ENCODE measurements at regions not wholly inside any gene's neighbourhood (a gene's known extent, or its start where the extent isn't known, plus 50 kb on each side); places are given as distances from the start of the nearest gene placed in this dataset.

DNA sequence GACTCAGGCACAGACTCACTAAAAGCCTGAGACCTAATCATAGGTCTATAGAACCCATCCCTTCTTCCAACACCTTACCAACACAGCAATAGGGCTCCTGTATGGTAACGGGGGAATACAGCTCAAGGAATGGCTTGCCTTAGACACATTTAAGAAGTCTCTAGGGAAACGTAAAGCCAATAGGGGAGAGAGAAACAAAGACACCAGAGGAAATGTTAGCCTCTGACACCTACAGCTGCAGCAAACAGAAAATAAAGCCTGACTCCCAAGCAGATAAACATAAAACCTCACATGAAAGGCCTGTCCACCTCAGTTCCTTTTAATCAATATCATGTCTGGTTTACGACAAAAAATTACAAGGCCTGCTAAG lies 51.1 kb upstream of the NCOA1 start:
- no peak for DNase-seq (ENCODE audit: low spot score)

DNA sequence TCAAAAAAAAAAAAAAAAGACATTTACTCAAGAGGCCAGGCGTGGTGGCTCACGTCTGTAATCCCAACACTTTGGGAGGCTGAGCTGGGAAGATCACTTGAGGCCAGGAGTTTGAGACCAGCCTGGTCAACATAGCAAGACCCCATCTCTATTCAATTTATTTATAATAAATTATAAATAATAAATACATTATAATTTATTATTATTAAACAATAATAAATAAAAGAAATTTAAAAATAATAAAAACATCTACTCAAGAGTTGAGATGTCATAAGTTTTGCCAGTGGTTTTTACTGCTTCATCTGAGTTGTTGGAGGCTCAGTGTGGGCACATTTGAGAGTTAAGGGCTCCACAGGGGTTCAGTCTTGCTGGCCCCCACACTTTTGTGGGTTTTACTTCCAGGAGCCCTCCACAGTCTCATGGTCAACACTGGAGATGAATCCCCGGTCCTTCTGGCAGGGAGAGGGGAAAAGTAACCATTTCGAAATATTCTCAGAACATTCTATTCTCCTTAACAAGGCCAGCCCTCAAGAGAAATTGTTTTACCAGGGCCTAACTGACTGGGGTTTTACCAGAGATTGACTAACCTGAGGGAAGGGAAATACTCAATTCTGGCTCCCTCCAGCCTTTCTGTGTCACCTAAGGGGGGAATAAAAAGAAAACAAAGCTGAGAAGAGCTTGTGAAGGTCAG lies 51.6 kb upstream of the NCOA1 start:
- DNase-seq (ENCODE audit: low spot score) = no peak

DNA sequence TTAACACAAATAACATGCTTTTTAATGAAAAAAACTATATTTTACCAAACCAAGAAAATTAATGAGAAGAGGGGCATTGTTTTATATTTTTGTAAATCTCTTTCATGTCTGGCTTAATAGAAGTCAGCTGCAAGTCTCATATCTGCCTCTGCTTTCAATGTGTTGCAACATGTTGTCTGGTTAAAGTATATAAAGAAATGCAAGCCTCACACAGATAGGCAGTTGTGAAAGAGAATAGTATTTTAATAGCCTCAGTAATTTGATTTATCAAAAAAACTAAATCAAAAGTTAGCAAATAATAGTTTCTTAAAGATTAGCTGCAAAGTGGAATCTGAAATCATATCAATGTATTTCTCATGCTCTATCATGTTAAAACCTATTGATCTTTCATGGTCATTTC lies 52.9 kb upstream of the NCOA1 start:
- no peak for DNase-seq (ENCODE audit: low spot score)

DNA sequence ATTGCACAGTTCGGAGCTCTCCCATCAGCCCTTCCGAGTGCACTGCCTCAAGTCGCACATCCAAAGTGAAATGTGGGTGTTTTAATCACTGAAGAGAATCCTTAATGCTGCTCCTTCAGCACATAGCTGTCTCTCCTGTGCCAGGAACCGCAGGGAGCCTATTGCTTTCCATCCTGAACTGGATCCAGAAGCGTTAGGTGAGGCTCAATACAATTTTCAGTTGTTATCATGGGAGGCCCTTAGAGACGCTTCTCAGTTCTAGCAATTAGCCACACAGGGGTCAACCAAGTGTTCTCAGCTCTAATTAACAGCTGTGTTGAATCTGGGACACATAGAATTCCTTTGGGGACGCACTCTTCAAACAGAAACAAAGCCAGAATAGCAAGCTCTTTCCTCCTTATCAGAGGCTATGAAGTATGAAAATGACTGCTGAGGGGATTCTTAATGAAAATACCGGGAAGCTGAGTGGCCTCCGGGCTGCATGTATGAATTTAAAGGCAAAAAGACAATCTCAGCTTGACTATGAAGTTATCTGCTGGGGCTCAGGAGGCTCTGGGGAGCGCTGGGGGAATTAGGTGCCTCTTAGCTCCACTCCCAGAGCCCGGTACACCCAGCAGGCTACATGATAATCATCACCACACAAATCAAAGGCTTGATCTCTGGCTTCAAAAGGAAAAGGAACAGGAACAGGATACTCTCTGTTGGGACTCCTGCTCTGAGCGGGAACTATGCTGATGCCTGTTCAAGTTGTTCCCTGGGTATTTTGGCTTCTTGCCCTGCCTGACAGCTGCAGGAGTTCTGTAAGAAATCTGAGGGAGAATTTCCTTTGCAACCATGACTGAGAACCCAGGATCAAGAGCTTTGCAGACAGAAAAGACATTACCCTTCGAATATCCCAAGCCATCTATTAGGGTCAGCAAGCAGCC lies 55.4 kb upstream of the NCOA1 start:
- no peak for DNase-seq (ENCODE audit: low spot score)

DNA sequence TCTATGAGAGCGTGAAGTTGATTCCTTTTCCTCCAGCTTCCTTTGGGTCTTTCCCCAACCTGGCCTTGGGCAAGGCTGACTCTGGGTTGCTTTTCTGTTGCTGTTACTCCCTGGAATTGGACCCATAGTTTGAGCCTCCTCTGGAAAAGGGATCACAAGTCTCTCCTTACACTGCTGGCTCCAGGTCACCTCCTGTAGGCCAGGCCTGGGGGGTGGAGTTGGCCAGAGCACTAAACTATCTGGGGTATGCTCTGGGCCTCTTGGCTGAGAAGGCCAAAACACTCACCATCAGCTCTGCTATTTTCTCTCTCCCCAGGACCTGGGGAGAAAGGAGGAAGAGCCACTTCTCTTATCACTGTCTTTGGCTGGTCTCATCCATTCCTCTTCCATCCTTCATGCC lies 56.5 kb upstream of the NCOA1 start:
- DNase-seq (ENCODE audit: low spot score) = no peak

DNA sequence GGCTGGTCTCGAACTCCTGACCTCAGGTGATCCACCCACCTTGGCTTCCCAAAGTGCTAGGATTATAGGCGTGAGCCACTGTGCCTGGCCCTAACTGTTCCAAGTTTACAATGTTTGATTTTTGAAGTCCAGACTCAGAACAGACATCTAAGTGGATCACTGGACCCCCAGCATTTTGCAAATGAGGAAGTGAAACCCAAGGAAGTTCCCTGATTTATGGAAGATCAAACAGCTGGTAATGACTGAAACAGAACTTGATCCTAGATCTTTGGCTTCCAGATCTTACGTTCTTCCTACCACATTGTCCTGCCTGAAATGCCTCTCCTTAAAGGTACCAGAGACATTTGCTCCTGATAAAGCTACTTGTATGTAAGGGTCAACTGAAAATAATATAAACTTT lies 58.3 kb upstream of the NCOA1 start:
- no peak for DNase-seq (ENCODE audit: low spot score)

DNA sequence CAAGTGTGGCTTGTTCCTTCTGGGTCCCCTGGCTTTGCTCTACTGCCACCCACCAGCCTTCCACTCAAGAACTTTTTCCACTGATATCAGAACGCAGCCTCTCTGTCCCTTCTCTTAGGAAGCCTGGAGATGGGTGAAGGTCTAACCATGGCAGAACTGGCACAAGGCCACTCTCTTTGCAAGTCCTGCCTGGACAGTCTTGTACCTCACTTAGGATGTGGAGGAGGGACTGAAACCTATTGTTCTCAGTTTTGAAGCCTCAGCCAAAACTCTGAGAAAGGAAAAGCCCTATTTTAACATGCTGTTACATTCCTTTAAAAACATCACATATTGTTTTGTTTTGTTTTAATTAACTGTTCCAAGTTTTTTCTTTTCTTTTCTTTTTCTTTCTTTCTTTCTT lies 58.9 kb upstream of the NCOA1 start:
- no peak for DNase-seq (ENCODE audit: low spot score)

DNA sequence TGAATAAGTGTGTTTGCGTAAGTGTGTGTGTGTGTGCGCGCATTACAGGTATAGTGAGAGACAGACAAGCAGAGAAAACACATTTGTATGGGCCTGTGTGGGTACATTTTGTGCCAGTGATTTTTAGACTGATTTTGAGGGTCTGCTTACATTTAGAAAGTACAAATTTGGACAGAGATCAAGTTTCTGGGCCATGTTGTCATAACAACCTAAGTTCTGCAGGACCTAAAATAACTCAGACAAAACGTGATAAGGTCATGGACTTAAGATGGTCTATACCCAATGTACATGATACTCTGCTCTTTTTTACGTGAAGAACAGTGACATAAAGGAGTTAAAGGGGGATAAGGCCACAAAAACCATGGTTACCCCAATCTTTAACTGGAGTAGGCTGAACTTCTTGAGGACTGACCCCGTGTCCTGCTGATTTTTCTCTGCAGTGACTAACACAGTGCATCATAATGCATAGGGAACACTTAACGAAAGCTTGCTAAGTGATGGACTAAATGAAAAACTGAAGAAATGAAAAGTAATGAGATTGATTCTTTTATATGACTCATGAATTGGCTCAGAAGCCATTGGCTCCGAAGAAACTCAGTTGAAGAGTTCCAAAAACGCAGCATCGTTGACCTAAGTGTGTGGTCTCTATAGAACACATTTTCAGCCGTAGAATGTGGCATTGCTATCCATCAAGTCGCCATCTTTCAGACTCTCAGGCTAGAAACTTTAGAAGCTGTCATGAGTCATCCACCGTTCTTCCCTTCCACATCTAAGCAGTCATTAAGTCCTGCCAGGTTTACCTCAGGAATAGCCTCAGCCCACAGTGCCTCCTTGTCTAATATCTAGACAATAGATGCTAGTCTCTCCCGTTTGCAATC lies 61.6 kb upstream of the NCOA1 start:
- no peak for DNase-seq (ENCODE audit: low spot score)

DNA sequence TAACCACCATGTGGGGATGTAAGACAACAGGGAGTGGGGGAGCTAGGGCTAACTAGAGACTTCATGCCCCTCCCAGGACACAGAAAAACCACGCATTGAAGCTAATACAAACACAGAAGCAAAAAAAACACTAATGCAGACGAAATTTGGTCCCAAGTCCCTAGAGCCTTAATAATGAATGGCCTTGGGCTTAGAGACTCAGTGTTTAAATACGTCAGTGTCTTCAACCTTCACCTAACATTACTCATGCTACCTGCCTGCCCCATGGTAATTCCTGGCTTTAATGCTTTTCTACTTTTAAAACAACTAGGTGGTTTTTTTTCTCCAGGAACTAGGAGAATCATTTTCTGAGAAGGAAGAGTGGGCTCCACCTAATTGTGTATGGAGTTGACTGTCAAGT lies 64.1 kb upstream of the ITSN2 start:
- no peak for DNase-seq (ENCODE audit: low spot score)

DNA sequence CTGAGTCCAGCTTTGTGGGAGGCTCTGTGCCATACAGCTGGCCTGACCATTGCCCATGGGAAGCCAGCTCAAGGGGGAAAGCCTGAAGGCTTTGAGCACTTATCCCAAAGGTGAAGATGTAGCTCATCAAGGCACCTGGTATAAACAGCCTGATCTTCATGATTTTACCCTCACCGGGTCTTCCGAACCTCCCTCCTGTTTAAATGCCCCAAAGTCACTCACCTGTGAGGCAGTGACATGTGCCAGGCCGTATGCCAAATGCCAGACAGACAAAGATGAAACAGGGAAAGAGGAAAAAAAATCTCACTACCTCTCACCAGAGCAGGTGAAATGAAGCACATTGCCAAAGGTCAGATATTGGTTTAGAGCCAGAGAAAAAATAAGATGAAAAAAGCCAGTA lies 62.8 kb upstream of the ITSN2 start:
- no peak for DNase-seq (ENCODE audit: low spot score)

DNA sequence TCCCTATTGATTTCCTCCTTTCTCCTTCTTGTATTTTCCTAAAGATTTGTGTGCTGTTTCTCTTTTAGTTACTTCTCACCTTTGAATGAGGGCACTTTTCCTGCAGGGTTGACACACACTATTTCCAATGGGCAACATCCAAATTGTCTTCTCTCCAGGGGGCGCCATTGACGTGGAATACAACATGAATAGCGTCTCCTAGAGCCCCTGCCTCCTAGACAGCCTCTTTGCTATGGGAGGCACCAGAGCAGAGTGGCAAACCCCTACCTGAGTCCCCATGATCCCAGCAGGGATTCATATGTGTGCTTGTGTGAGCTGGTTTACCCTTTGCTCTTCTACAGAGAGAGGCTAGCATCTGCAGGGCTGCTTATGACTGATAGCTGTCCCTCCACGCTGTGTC lies 61.3 kb upstream of the ITSN2 start:
- DNase-seq (ENCODE audit: low spot score) = peak; percentile 69

DNA sequence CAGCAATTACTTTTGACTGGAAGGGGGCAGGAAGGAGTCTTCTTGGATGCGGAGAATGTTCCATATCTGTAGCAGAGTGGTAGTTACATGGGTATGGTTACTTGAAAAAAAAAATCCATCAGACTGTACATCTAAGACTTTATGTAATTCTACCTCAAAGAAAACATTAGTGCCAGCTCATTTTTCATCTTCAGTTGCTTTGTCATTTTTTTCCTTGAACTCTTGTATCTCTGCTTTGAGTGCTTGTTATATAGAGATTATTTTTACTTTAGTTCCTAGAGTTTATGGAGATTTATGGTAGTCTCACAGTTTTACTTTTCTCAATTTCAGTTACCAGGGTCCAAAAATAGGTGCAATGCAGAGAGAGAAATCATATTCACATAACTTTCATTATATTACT lies 60.0 kb upstream of the ITSN2 start:
- no peak for DNase-seq (ENCODE audit: low spot score)

DNA sequence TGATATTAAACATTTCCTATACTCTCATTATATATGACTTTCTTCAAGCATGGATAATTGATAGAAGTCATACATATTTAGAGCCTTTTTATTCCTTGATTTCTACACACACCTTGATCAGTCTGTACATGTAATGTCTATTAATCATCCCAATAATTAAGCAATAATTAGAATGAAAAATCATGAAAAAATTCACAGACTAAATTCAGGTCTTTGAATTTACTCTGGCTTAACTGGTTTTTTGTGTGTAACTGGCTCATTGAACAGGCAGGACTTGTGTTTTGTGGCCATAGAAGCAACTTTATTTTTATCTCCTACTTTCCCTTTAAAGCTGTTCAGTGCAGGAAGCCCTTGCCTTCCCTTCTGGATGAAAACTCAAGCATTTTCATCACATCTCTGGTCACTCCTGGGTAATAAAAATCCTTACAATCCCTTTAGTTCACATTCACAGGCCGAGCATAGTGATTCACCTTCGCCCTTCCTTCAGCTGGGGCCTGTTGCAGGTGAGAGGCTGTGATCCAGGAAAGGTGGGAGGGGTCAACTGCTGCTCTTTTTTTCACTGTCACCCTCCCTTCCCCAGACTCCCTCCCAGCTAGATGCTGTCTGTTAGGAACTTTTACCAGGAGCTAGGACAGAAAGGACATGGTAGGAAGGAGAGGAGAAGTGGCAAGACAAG lies 58.0 kb upstream of the ITSN2 start:
- no peak for DNase-seq (ENCODE audit: low spot score)

DNA sequence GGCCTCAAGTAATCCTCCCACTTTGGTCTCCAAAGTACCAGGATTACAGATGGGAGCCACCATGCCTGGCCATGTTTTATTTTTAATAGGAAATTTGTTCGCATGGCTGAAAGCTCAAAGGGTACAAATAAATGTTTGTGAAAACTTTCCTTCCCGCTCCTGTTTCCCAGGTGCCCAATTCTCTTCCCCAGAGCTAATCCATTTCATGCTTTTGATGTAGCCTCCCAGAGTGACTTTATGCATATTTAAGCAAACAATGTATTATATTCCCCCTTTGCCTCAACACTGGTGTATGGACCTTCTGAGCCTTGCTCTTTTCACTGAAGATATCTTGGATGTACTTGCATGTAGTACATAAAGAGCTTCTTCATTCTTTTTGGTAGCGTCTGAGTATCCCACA lies 52.5 kb upstream of the ITSN2 start:
- DNase-seq (ENCODE audit: low spot score) = no peak

DNA sequence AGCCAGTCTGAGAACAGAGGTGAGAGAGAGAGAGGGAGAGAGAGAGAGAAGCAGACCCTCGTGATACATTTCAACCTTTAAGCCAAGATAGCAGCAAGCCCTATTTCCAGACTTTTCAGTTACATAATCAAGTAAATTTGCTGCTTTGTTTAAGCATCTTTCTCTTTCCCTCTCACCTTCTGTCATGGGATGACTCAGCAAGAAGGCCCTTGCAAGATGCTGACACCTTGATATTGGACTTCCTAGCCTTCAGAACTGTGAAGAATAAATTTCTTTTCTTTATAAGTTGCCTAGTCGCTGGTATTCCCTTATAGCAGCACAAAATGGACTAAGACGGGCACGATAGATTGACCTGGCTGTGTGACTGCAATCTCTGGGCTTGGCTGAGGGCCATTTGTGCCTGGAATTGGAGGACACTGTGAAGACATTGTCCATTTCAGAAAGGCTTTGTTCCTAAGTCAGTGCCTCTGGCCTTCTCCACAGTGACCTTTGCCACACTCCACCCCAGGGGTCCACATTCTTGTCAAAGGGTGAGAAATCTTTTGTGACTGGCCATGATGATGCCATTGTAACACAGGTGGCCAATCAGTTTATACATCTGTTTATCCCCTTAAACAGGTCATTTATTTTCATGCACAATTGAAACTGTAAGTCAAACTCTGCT lies 51.3 kb upstream of the ITSN2 start:
- peak; percentile 79 for DNase-seq (ENCODE audit: low spot score)

DNA sequence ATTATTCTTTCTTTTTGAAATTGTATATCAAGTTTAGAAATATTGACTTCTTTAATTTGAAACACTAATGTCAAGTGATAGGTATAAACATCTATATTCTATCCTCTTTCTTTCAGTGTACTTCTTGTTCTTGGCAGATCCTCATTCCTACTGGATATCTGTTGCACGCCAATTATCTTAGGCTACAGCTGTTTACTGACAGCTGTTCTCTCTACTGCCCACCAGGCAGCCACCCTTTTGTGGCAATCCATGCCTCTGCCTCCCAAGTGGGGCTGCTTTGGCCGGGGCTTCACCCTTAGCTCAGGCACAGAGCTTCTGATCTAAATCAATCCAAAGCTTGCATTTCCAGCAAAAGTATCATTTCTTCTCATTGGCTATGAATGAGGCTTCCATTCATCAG lies 50.6 kb upstream of the ITSN2 start:
- DNase-seq (ENCODE audit: low spot score) = no peak

DNA sequence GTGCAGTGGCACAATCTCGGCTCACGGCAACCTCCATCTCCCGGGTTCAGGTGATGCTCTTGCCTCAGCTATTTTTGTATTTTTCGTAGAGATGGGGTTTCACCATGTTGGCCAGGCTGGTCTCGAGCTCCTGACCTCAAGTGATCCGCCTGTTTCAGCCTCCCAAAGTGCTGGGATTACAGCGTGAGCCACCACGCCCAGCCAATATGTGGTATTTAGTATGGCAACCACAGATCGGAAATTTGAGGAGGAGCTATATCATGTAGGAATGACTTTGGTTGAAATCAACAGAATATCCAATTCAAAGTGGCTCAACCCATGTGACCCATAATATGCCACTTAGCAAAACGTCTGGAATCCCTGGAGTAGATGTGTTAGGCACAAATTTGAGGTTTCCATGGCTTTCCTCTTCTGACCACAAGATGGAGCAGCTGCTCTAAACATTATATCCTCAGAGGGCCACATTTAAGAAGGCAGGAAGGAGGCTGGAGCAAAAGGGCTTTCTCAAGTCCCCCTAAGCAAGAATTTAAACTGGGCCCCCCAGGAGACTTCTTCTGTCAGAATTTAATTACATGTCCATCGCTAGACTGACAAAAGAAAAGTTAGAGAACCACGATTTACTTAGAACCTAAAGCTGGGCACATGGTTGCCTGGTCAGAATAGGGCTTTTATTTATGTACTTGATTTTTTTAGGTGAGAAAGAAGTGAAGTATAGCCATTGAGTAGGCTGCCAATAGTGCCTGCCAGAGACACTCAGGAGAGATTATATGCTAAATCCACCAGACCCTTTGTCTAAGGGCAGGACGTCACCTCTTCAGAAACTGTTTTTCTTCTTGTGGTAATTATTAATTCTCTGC lies 49.6 kb upstream of the ITSN2 start:
- no peak for DNase-seq (ENCODE audit: low spot score)
